ENCODE measurements at regions not wholly inside any gene's neighbourhood (a gene's known extent, or its start where the extent isn't known, plus 50 kb on each side); places are given as distances from the start of the nearest gene placed in this dataset.
A peak's percentile ranks its signal among the peaks of the same experiment; 100 is the strongest.

DNA sequence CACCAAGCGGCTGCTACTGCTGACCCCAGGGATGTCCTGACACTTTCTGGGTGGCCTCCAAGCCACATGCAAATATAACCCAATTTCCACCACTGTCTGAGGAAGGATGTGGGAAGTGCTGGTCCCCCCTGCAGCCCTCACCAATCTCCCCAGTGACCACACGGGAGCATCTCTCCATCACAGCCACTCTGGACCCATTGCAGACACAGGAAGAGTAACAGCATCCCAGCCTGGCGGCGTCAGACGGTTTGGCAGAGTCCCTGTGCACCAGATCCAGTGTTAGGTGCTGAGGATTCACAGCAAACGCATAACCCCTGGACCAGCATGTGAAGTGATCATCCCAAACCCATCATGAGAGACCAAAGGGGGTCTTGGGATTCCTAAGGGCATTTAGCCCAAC is 163.7 kb upstream of the TNRC6C start:
- Histone ChIP-seq H2BK5ac (ENCODE audit: low read depth, low read length) (no peak overlapping the region; the same call in 1 of the 2 replicates), H3K79me1 (ENCODE audit: low read depth, low read length) (no peaks in the 10 kb centered on the region), H3K9ac (replicated peaks in 1 of 4; ENCODE audit: extremely low read depth in 1 of 4, low read depth in 3 of 4, low read length in 3 of 4) (no peak overlapping the region), H3K27me3 (replicated peaks in 1 of 4; ENCODE audit: control insufficient read depth in 3 of 4, extremely low read depth in 1 of 4, insufficient read depth in 3 of 4, low read length in 3 of 4) (peaks cover 8 to 38% (median 34%) of the 10 kb centered on the region in 4 experiments), H4K8ac (ENCODE audit: extremely low read depth, insufficient read depth, low read length) (no peak overlapping the region), H2BK15ac (ENCODE audit: low read length) (peak overlapping the region; percentile 72; the same call in 1 of the 2 replicates), H4K20me1 (replicated peaks in 1 of 2; ENCODE audit: control insufficient read depth in 1 of 2, insufficient read depth in 2 of 2, low read length in 2 of 2) (no peaks in the 10 kb centered on the region), H3K23me2 (ENCODE audit: low read depth, low read length) (no peaks in the 10 kb centered on the region), H3K79me2 (ENCODE audit: control insufficient read depth in 1 of 2, insufficient read depth in 2 of 2, low read length in 2 of 2) (no peaks in the 10 kb centered on the region), H2BK120ac (replicated peaks; ENCODE audit: low read depth, low read length) (no peak overlapping the region), H4K91ac (replicated peaks; ENCODE audit: insufficient read length, low read length) (no peak overlapping the region), H2AK5ac (ENCODE audit: low read depth, low read length) (peak overlapping the region; percentile 67; the same call in 1 of the 2 replicates), H2BK20ac (ENCODE audit: low read length) (no peak overlapping the region), H2BK12ac (ENCODE audit: low read depth, low read length) (peak overlapping the region; percentile 71; the same call in 1 of the 2 replicates), H3K4ac (replicated peaks; ENCODE audit: insufficient read length, low read depth, low read length) (no peak overlapping the region), H3K4me1 (replicated peaks in 1 of 4; ENCODE audit: control insufficient read depth in 3 of 4, insufficient read depth in 4 of 4, low read length in 3 of 4) (peaks cover 2 to 8% (median 7%) of the 10 kb centered on the region in 4 experiments; a peak in 6 of 7 replicates), H3K56ac (replicated peaks; ENCODE audit: insufficient read length, low read depth, low read length) (no peak overlapping the region), H3K27ac (ENCODE audit: low read depth, low read length) (no peak overlapping the region), H3K36me3 (ENCODE audit: control insufficient read depth in 2 of 4, insufficient read depth in 4 of 4, low read length in 3 of 4) (no peaks in the 10 kb centered on the region), H3K18ac (ENCODE audit: extremely low read depth, low read length) (no peak overlapping the region), H3K4me3 (ENCODE audit: extremely low read depth in 1 of 4, insufficient read depth in 2 of 4, low read depth in 3 of 4, low read length in 4 of 4) (no peak overlapping the region), H3K14ac (ENCODE audit: insufficient read length) (no peak overlapping the region), H3K4me2 (ENCODE audit: insufficient read depth in 1 of 2, low read depth in 2 of 2, low read length in 2 of 2) (no peak overlapping the region), H4K5ac (ENCODE audit: insufficient read length, low read depth, low read length) (no peak overlapping the region), H2AFZ (ENCODE audit: low read length) (no peak overlapping the region), H3K23ac (ENCODE audit: insufficient read length) (no peak overlapping the region), H3K9me3 (ENCODE audit: insufficient read depth in 2 of 2, low read depth in 1 of 2, low read length in 1 of 2) (no peaks in the 10 kb centered on the region)
- FAIRE-seq, result no peak
- POLR2A ChIA-PET (ENCODE audit: partially characterized antibody), result interaction anchor here (1.2 to 1.7 kb wide), 3 partner anchors 8 to 31 kb away, joined by 3 read pairs; no protein-coding TSS in a partner anchor
- 75% methylated on average over 6 of the region's 6 CpGs; no CpG with 5 or more reads in 1 of the 2 experiments for WGBS, 2 experiments (ENCODE audit: extremely low coverage in 1 of 2, insufficient coverage in 1 of 2, insufficient read length in 1 of 2, insufficient replicate concordance in 2 of 2, low coverage in 1 of 2, low lambda C conversion rate in 2 of 2, missing lambda C conversion rate in 1 of 2)
- CTCF ChIA-PET (ENCODE audit: partially characterized antibody), result no interaction called here
- DNase-seq (ENCODE audit: low read depth in 1 of 2, low spot score in 2 of 2), result no peak
- TF ChIP-seq ASH2L (IDR thresholded peaks at IDR 0.05; ENCODE audit: low read length) (no peak), CBX8 (IDR thresholded peaks at IDR 0.05; ENCODE audit: borderline replicate concordance, low read depth, low read length) (no peak), RFX5 (IDR thresholded peaks at IDR 0.05; ENCODE audit: borderline replicate concordance, low read depth, low read length) (no peak), RAD21 (IDR thresholded peaks at IDR 0.05 in 1 of 2, conservative IDR thresholded peaks at IDR 0.05 in 1 of 2; ENCODE audit: low read depth in 2 of 2, low read length in 2 of 2) (no peak), YY1 (IDR thresholded peaks at IDR 0.05; ENCODE audit: low read depth, low read length) (no peak), JUN (IDR thresholded peaks at IDR 0.05; ENCODE audit: low read depth, low read length) (no peak), CHD2 (IDR thresholded peaks at IDR 0.05; ENCODE audit: low read length) (no peak), CTBP2 (IDR thresholded peaks at IDR 0.05; ENCODE audit: borderline replicate concordance, insufficient read depth, insufficient read length, low read length) (no peak), POU5F1 (IDR thresholded peaks at IDR 0.05; ENCODE audit: low read depth, low read length) (no peak), TCF12 (IDR thresholded peaks at IDR 0.05; ENCODE audit: low read depth, low read length) (no peak), KDM4A (IDR thresholded peaks at IDR 0.05; ENCODE audit: low read depth, low read length, severe bottlenecking) (no peak)
- TF ChIP-seq, protein P1, sequence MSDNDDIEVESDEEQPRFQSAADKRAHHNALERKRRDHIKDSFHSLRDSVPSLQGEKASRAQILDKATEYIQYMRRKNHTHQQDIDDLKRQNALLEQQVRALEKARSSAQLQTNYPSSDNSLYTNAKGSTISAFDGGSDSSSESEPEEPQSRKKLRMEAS (IDR thresholded peaks at IDR 0.05), result no peak
- TF ChIP-seq, protein P2, sequence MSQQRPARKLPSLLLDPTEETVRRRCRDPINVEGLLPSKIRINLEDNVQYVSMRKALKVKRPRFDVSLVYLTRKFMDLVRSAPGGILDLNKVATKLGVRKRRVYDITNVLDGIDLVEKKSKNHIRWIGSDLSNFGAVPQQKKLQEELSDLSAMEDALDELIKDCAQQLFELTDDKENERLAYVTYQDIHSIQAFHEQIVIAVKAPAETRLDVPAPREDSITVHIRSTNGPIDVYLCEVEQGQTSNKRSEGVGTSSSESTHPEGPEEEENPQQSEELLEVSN (IDR thresholded peaks at IDR 0.05), result no peak
